HepG2 (cell line): ENCODE measurements at regions not wholly inside any gene's neighbourhood (a gene's known extent, or its start where the extent isn't known, plus 50 kb on each side); places are given as distances from the start of the nearest gene placed in this dataset.

Experiments used
- CBX1 ChIP-seq: IDR thresholded peaks from one replicate; pipeline ENCODE4 v1.6.1; 2016; ENCODE audit warnings: antibody characterized with exemption, low read depth
- CBX2 ChIP-seq, 2 experiments: fragments of 200-600 bp in 1 of 2; sonication (generic); formaldehyde crosslinking in 1 of 2; IDR thresholded peaks; 2 replicates each; pipeline versions ENCODE4 v1.7.0 to v1.8.1; 2018 to 2022; ENCODE audit warnings: low read depth in 2 of 2, low read length in 1 of 2, mild to moderate bottlenecking in 1 of 2, missing genetic modification reagents in 1 of 2
- CBX5 ChIP-seq: sonication (generic); formaldehyde crosslinking; IDR thresholded peaks from 2 replicates; pipeline ENCODE4 v1.4.0; 2020; ENCODE audit warnings: missing genetic modification reagents, borderline replicate concordance
- CHCHD3 ChIP-seq: sonication (generic); formaldehyde crosslinking; IDR thresholded peaks from 2 replicates; pipeline ENCODE4 v1.8.0; 2022; ENCODE audit warnings: mild to moderate bottlenecking, missing genetic modification reagents, moderate library complexity
- FOSL1 ChIP-seq: sonication (generic); formaldehyde crosslinking; IDR thresholded peaks from 2 replicates; pipeline ENCODE4 v1.9.0; 2021; ENCODE audit warnings: missing genetic modification reagents, borderline replicate concordance
- GATA4 ChIP-seq: sonication (generic); IDR thresholded peaks from 2 replicates; pipeline ENCODE4 v1.6.1; 2016; ENCODE audit warnings: antibody characterized with exemption, low read depth, borderline replicate concordance
- KDM3A ChIP-seq: IDR thresholded peaks from 2 replicates; pipeline ENCODE4 v1.6.1; 2018; ENCODE audit warnings: low read depth, missing compliant biosample characterization
- KDM6A ChIP-seq: IDR thresholded peaks from 2 replicates; pipeline ENCODE4 v1.6.1; 2016; ENCODE audit warnings: low read depth
- PHF21A ChIP-seq: sonication (generic); formaldehyde crosslinking; IDR thresholded peaks from 2 replicates; pipeline ENCODE4 v1.5.0; 2020; ENCODE audit warnings: mild to moderate bottlenecking, missing genetic modification reagents
- RBAK ChIP-seq: sonication (generic); formaldehyde crosslinking; IDR thresholded peaks from 2 replicates; pipeline ENCODE4 v1.5.1; 2020; ENCODE audit warnings: mild to moderate bottlenecking, missing genetic modification reagents
- RFX1 ChIP-seq: fragments of 450-650 bp; IDR thresholded peaks from 2 replicates; pipeline ENCODE4 v1.6.1; 2017
- SYNCRIP ChIP-seq: fragments of 200-400 bp; formaldehyde crosslinking; IDR thresholded peaks from 2 replicates; pipeline ENCODE4 v1.6.1; 2018; ENCODE audit warnings: mild to moderate bottlenecking, low read depth, low read length; ENCODE audit not compliant: insufficient read depth
- TARDBP ChIP-seq: sonication (generic); formaldehyde crosslinking; IDR thresholded peaks from 2 replicates; pipeline ENCODE4 v1.8.0; 2022; ENCODE audit warnings: mild to moderate bottlenecking, missing genetic modification reagents
- ZFP36 ChIP-seq: fragments of 150-350 bp; IDR thresholded peaks from 2 replicates; pipeline ENCODE4 v1.6.1; 2018; ENCODE audit warnings: borderline replicate concordance, low read length, low read depth; ENCODE audit not compliant: partially characterized antibody
- ZKSCAN8 ChIP-seq: IDR thresholded peaks from 2 replicates; pipeline ENCODE4 v1.6.1; 2016; ENCODE audit warnings: borderline replicate concordance, missing genetic modification reagents, missing compliant biosample characterization
- ZNF343 ChIP-seq: sonication (generic); formaldehyde crosslinking; IDR thresholded peaks from 2 replicates; pipeline ENCODE4 v1.4.0; 2020; ENCODE audit warnings: mild to moderate bottlenecking, missing genetic modification reagents
- ZNF468 ChIP-seq: sonication (generic); formaldehyde crosslinking; IDR thresholded peaks from 2 replicates; pipeline ENCODE4 v1.8.0; 2022; ENCODE audit warnings: mild to moderate bottlenecking, moderate library complexity, missing genetic modification reagents
- ZNF530 ChIP-seq: sonication (generic); formaldehyde crosslinking; IDR thresholded peaks from 2 replicates; pipeline ENCODE4 v1.5.0; 2020; ENCODE audit warnings: low read depth, mild to moderate bottlenecking, missing genetic modification reagents
- ZNF616 ChIP-seq: sonication (generic); formaldehyde crosslinking; IDR thresholded peaks from 2 replicates; pipeline ENCODE4 v1.5.0; 2020; ENCODE audit warnings: low read depth, mild to moderate bottlenecking, missing genetic modification reagents
- ZNF724P ChIP-seq: sonication (generic); formaldehyde crosslinking; IDR thresholded peaks from 2 replicates; pipeline ENCODE4 v1.8.0; 2022; ENCODE audit warnings: missing genetic modification reagents, borderline replicate concordance
- TF ChIP-seq, protein P1 (sequence below): sonication (generic); formaldehyde crosslinking; IDR thresholded peaks from 2 replicates; pipeline ENCODE4 v1.4.0; 2020; ENCODE audit warnings: mild to moderate bottlenecking, missing genetic modification reagents
- TF ChIP-seq, protein P2 (sequence below): sonication (generic); formaldehyde crosslinking; IDR thresholded peaks from 2 replicates; pipeline ENCODE4 v1.9.0; 2021; ENCODE audit warnings: missing genetic modification reagents, borderline replicate concordance
- TF ChIP-seq, protein P3 (sequence below): sonication (generic); formaldehyde crosslinking; IDR thresholded peaks from 2 replicates; pipeline ENCODE4 v1.5.1; 2020; ENCODE audit warnings: missing genetic modification reagents, mild to moderate bottlenecking, borderline replicate concordance
- TF ChIP-seq, protein P4 (sequence below): sonication (generic); formaldehyde crosslinking; IDR thresholded peaks from 2 replicates; pipeline ENCODE4 v1.4.0; 2020; ENCODE audit warnings: mild to moderate bottlenecking, missing genetic modification reagents
- TF ChIP-seq, protein P5 (sequence below): IDR thresholded peaks from 2 replicates; pipeline ENCODE4 v1.6.1; 2016; ENCODE audit warnings: low read depth

DNA sequence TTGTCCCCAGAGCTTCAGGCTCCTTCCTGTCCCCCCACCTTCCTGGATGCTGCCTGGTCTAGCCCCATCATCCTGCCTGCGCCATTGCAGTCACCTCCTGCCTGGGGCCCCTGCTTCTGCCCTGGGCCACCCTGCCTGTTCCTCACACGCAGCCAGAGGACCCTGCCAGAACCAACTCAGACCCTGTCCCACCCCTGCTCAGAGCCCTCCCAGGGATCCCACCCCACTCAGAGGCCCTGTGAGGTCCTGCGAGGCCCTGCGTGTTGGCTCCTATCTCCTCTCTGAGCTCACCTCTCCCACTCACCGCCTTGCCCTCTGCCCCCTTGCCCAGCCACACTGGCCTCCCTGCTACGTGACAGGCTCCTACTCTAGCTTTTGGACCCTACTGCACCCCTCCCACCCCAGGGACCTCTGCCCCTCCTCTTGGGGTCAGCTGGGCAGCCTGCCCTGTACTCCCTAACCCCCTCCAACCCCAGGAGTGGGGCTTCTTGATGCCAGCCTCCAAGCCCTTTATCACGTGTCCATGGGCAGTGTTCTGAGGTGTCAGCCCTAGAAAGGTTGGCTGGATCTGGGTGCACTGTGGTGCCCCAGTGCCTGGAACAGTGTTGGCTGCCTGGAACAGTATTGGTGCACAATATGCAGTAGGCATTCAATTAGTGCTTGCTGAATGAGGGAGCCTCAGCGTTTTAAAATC, 68.3 kb downstream of the CEBPB start (continued):
- TF ChIP-seq KDM6A (CRISPR knock-in tag), result no peak
- no peak for TF ChIP-seq FOSL1 (CRISPR knock-in tag)
- no peak for TF ChIP-seq RFX1
- TF ChIP-seq GATA4, result no peak
- no peak for TF ChIP-seq ZNF468 (CRISPR knock-in tag)
- TF ChIP-seq, protein P1, sequence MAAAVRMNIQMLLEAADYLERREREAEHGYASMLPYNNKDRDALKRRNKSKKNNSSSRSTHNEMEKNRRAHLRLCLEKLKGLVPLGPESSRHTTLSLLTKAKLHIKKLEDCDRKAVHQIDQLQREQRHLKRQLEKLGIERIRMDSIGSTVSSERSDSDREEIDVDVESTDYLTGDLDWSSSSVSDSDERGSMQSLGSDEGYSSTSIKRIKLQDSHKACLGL, result peak; percentile 50; the same call in 1 of the 2 replicates
- 0 out of 2 replicates have a peak, but pooled peaks have one; percentile 52 for TF ChIP-seq ZNF724P
- TF ChIP-seq, protein P2, sequence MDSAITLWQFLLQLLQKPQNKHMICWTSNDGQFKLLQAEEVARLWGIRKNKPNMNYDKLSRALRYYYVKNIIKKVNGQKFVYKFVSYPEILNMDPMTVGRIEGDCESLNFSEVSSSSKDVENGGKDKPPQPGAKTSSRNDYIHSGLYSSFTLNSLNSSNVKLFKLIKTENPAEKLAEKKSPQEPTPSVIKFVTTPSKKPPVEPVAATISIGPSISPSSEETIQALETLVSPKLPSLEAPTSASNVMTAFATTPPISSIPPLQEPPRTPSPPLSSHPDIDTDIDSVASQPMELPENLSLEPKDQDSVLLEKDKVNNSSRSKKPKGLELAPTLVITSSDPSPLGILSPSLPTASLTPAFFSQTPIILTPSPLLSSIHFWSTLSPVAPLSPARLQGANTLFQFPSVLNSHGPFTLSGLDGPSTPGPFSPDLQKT (CRISPR knock-in tag), result no peak
- TF ChIP-seq PHF21A (CRISPR knock-in tag), result no peak
- no peak for TF ChIP-seq ZFP36
- no peak for TF ChIP-seq KDM3A (CRISPR knock-in tag)
- no peak for TF ChIP-seq CBX5 (CRISPR knock-in tag)
- TF ChIP-seq CBX1, result no peak
- TF ChIP-seq, protein P3, sequence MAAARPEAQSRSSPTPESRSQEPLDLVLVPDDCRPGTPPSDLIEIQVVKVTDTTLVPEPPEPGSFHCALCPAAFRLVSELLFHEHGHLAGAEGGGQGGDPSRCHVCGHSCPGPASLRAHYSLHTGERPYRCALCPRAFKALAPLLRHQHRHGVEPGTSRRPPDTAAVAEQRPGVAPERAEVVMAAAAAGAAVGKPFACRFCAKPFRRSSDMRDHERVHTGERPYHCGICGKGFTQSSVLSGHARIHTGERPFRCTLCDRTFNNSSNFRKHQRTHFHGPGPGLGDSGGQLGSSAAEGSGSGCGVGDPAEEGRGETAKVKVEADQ, result 0 out of 2 replicates have a peak, but pooled peaks have one; percentile 42
- no peak for TF ChIP-seq RBAK (CRISPR knock-in tag)
- no peak for TF ChIP-seq ZNF343 (CRISPR knock-in tag)
- TF ChIP-seq ZNF530 (CRISPR knock-in tag), result no peak
- TF ChIP-seq ZKSCAN8 (CRISPR knock-in tag), result peak; percentile 98
- TF ChIP-seq, protein P4, sequence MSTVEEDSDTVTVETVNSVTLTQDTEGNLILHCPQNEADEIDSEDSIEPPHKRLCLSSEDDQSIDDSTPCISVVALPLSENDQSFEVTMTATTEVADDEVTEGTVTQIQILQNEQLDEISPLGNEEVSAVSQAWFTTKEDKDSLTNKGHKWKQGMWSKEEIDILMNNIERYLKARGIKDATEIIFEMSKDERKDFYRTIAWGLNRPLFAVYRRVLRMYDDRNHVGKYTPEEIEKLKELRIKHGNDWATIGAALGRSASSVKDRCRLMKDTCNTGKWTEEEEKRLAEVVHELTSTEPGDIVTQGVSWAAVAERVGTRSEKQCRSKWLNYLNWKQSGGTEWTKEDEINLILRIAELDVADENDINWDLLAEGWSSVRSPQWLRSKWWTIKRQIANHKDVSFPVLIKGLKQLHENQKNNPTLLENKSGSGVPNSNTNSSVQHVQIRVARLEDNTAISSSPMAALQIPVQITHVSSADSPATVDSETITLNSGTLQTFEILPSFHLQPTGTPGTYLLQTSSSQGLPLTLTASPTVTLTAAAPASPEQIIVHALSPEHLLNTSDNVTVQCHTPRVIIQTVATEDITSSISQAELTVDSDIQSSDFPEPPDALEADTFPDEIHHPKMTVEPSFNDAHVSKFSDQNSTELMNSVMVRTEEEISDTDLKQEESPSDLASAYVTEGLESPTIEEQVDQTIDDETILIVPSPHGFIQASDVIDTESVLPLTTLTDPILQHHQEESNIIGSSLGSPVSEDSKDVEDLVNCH (CRISPR knock-in tag), result no peak
- no peak for TF ChIP-seq SYNCRIP
- TF ChIP-seq, protein P5, sequence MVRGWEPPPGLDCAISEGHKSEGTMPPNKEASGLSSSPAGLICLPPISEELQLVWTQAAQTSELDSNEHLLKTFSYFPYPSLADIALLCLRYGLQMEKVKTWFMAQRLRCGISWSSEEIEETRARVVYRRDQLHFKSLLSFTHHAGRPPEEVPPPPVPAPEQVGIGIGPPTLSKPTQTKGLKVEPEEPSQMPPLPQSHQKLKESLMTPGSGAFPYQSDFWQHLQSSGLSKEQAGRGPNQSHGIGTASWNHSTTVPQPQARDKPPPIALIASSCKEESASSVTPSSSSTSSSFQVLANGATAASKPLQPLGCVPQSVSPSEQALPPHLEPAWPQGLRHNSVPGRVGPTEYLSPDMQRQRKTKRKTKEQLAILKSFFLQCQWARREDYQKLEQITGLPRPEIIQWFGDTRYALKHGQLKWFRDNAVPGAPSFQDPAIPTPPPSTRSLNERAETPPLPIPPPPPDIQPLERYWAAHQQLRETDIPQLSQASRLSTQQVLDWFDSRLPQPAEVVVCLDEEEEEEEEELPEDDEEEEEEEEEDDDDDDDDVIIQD (CRISPR knock-in tag), result no peak
- TF ChIP-seq ZNF616 (CRISPR knock-in tag), result no peak
- no peak for TF ChIP-seq CHCHD3 (CRISPR knock-in tag)
- TF ChIP-seq CBX2 (IDR thresholded peaks at IDR 0.05; ENCODE audit: low read depth, low read length), result no peak
- TF ChIP-seq CBX2 (CRISPR knock-in tag; IDR thresholded peaks at IDR 0.05; ENCODE audit: low read depth), result 0 out of 2 replicates have a peak, but pooled peaks have one; percentile 27
- TF ChIP-seq TARDBP (CRISPR knock-in tag), result peak; percentile 38; the same call in 1 of the 2 replicates
